ENCODE measurements at regions not wholly inside any gene's neighbourhood (a gene's known extent, or its start where the extent isn't known, plus 50 kb on each side); places are given as distances from the start of the nearest gene placed in this dataset.

DNA sequence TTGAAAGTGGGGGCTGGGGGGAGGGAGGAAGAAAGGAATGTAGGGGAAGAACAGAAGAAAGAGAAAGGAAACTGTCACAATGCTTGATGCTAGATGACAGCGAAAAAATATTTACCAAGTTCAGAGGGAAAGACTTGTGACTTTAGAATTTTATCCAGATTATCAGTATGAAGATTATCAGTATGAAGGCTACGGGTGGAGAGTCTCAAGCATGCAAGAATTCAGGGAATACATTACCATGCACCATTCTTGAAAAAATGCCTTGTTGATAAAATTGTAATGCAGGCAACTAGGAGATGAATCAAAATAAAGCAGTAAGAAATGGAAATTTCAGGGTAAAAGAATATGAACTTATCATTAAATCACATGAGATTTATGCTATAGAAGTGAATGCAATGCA is 376.8 kb downstream of the PCNX1 start:
- peaks cover 0 to 7% (median 4%) of the 10 kb centered on the region in 4 donors for H3K9me3 ChIP-seq
- intact Hi-C loops (cut with DNase I), result no loop called here
- H3K27ac ChIP-seq (replicated peaks in 1 of 4), result no peak overlapping the region
- H3K4me3 ChIP-seq, result no peak overlapping the region
- no peaks in the 10 kb centered on the region for H3K4me1 ChIP-seq
- no peaks in the 10 kb centered on the region for H3K27me3 ChIP-seq
- 85% methylated on average over 2 of the region's 2 CpGs for WGBS
- no peak for TF ChIP-seq POLR2AphosphoS5 (IDR thresholded peaks at IDR 0.05)
- no peak for TF ChIP-seq EP300 (IDR thresholded peaks at IDR 0.05)
- TF ChIP-seq, protein P1, sequence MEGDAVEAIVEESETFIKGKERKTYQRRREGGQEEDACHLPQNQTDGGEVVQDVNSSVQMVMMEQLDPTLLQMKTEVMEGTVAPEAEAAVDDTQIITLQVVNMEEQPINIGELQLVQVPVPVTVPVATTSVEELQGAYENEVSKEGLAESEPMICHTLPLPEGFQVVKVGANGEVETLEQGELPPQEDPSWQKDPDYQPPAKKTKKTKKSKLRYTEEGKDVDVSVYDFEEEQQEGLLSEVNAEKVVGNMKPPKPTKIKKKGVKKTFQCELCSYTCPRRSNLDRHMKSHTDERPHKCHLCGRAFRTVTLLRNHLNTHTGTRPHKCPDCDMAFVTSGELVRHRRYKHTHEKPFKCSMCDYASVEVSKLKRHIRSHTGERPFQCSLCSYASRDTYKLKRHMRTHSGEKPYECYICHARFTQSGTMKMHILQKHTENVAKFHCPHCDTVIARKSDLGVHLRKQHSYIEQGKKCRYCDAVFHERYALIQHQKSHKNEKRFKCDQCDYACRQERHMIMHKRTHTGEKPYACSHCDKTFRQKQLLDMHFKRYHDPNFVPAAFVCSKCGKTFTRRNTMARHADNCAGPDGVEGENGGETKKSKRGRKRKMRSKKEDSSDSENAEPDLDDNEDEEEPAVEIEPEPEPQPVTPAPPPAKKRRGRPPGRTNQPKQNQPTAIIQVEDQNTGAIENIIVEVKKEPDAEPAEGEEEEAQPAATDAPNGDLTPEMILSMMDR (IDR thresholded peaks at IDR 0.05), result no peak
- TF ChIP-seq POLR2A (IDR thresholded peaks at IDR 0.05; ENCODE audit: low read depth), result no peak
- DNase-seq (ENCODE audit: extremely low spot score), result no peak
- no peaks in the 10 kb centered on the region for H3K36me3 ChIP-seq

DNA sequence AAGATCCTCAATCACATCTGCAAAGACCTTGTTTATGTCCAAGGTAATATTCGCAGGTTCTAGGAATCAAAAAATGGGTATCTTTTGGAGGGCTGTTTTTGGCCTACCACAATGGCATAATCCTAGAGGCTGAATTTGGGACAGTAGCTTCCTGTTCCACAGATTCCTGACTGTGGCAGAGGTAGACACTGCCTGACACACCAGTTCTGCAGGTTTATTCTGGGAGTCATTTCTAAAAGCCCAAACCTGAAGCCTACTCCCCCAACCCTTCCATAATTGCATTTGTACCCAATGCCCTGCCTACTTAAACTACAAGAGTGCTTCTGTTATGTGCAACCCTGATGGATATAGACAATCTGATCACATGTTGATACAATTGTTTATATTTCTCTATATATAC is 378.9 kb downstream of the PCNX1 start:
- DNase-seq (ENCODE audit: extremely low spot score), result no peak
- intact Hi-C loops (cut with DNase I), result no loop called here
- Histone ChIP-seq H3K9me3 (peaks cover 0 to 7% (median 4%) of the 10 kb centered on the region in 4 donors), H3K27me3 (no peaks in the 10 kb centered on the region), H3K36me3 (no peaks in the 10 kb centered on the region), H3K4me1 (peaks cover 0 to 12% (median 11%) of the 10 kb centered on the region in 4 donors), H3K4me3 (no peak overlapping the region), H3K27ac (replicated peaks in 1 of 4) (no peak overlapping the region)
- WGBS, result 100% methylated on average over 1 of the region's 1 CpG
- TF ChIP-seq EP300 (IDR thresholded peaks at IDR 0.05), result no peak
- TF ChIP-seq POLR2A (IDR thresholded peaks at IDR 0.05; ENCODE audit: low read depth), result no peak
- TF ChIP-seq, protein P1 (IDR thresholded peaks at IDR 0.05), result no peak
- no peak for TF ChIP-seq POLR2AphosphoS5 (IDR thresholded peaks at IDR 0.05)

DNA sequence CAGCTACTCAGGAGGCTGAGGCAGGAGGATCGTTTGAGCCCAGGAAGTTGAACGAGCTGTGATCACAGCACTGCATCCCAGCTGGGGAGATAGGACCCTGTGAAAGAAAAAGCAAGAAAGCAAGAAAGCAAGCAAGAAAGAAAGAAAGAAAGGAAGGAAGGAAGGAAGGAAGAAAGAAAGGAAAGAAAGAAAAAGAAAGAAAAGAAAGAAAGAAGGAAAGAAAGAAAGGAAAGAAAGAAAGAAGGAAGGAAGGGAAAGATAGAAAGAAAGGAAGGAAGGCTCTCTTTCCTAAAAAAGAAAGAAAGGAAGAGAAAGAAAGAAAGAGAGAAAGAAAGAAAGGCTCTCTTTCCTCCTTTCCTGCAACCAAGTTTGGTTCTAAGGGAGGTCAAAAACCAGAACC is 380.3 kb downstream of the PCNX1 start:
- Histone ChIP-seq H3K4me3 (no peak overlapping the region), H3K27ac (replicated peaks in 1 of 4) (no peak overlapping the region), H3K9me3 (peaks cover 0 to 7% (median 4%) of the 10 kb centered on the region in 4 donors), H3K4me1 (peaks cover 0 to 16% (median 14%) of the 10 kb centered on the region in 4 donors), H3K36me3 (no peaks in the 10 kb centered on the region), H3K27me3 (no peaks in the 10 kb centered on the region)
- TF ChIP-seq EP300 (IDR thresholded peaks at IDR 0.05) (no peak), POLR2A (IDR thresholded peaks at IDR 0.05; ENCODE audit: low read depth) (no peak), POLR2AphosphoS5 (IDR thresholded peaks at IDR 0.05) (no peak)
- TF ChIP-seq, protein P1 (IDR thresholded peaks at IDR 0.05), result no peak
- DNase-seq (ENCODE audit: extremely low spot score), result no peak
- intact Hi-C loops (cut with DNase I), result no loop called here
- WGBS, result 71% methylated on average over 2 of the region's 2 CpGs

DNA sequence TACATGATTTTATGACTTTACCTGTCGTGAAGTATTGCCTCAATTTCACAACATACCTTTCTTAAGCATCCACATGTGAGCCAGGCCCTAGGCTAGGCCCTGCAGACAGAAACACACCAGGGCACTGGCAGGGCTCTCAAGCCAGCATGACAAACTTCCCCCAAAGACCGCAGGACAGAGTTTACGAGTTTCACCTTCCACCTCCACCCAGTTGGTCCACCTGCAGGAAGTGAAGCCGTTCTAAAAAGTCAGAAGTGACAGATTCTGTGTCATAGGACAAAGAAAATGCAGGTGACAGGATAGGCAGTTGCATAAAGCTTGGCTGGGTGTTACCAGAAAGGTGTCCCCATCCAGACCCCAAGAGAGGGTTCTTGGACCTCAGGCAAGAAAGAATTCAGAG is 382.3 kb downstream of the PCNX1 start:
- Histone ChIP-seq H3K9me3 (peaks cover 0 to 7% (median 4%) of the 10 kb centered on the region in 4 donors), H3K27ac (replicated peaks in 1 of 4) (no peak overlapping the region), H3K36me3 (no peaks in the 10 kb centered on the region), H3K4me3 (no peak overlapping the region), H3K4me1 (peaks cover 0 to 16% (median 14%) of the 10 kb centered on the region in 4 donors), H3K27me3 (no peaks in the 10 kb centered on the region)
- intact Hi-C loops (cut with DNase I), result no loop called here
- no peak for DNase-seq (ENCODE audit: extremely low spot score)
- 86% methylated on average over 4 of the region's 4 CpGs for WGBS
- TF ChIP-seq, protein P1 (IDR thresholded peaks at IDR 0.05), result no peak
- TF ChIP-seq POLR2A (IDR thresholded peaks at IDR 0.05; ENCODE audit: low read depth), result no peak
- TF ChIP-seq EP300 (IDR thresholded peaks at IDR 0.05), result no peak

DNA sequence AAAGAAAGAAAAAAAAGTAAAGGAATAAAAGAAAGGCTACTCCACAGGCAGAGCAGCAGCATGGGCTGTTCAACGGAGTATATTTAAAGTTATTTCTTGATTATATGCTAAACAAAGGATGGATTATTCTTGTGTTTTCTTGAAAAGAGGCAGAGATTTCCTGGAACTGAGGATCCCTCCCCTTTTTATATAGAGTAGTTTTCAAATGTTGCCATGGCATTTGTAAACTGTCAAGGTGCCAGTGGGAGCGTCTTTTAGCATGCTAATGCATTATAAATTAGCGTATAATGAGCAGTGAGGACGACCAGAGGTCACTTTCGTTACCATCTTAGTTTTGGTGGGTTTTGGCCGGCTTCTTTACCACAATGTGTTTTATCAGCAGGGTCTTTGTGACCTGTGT is 383.0 kb downstream of the PCNX1 start:
- peaks cover 0 to 2% (median under 1%) of the 10 kb centered on the region in 4 donors for H3K9me3 ChIP-seq
- H3K4me1 ChIP-seq, result peaks cover 0 to 16% (median 14%) of the 10 kb centered on the region in 4 donors
- DNase-seq (ENCODE audit: extremely low spot score), result no peak
- no peak overlapping the region for H3K27ac ChIP-seq (replicated peaks in 1 of 4)
- H3K36me3 ChIP-seq, result no peaks in the 10 kb centered on the region
- 59% methylated on average over 6 of the region's 6 CpGs for WGBS
- TF ChIP-seq, protein P1 (IDR thresholded peaks at IDR 0.05), result no peak
- TF ChIP-seq POLR2A (IDR thresholded peaks at IDR 0.05; ENCODE audit: low read depth) (no peak), POLR2AphosphoS5 (IDR thresholded peaks at IDR 0.05) (no peak)
- intact Hi-C loops (cut with DNase I), result no loop called here
- H3K27me3 ChIP-seq, result no peaks in the 10 kb centered on the region
- no peak overlapping the region for H3K4me3 ChIP-seq

Data from esophagus muscularis mucosa (tissue), 4 donors.